ENCODE measurements at regions not wholly inside any gene's neighbourhood (a gene's known extent, or its start where the extent isn't known, plus 50 kb on each side); places are given as distances from the start of the nearest gene placed in this dataset.

GRCh38 chr3:159210336-159210735 is 408.5 kb downstream of the MFSD1 start:
- Mint-ChIP-seq H3K27me3 (no peaks in the 10 kb centered on the region), H3K4me3 (no peak overlapping the region), H3K27ac (no peak overlapping the region), H3K4me1 (no peaks in the 10 kb centered on the region), H3K36me3 (ENCODE audit: low read depth) (no peaks in the 10 kb centered on the region)
- DNase-seq (no peak), ATAC-seq (no peak)
- H3K9me3 ChIP-seq (ENCODE audit: control insufficient read depth, low read length, poor library complexity, severe bottlenecking) = no peaks in the 10 kb centered on the region

DNA sequence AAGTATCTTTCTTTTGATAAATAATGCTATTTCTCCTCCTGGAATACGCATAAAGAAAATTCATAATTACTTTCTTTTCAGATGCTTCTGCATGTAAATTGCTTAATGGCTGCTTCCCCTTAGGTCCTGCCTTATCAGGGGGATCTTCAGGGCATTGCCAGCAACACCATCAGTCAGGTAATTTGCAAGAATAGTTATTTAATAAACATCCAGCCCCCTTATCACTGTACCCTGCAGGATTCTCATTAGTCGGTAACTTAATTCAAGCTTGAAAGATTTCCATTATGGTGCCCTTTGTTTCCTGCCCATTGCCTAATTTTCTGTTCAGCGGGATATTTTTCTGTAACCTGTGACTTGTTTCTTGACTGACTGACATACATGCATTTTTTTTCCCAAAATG is 414.5 kb downstream of the MFSD1 start:
- Mint-ChIP-seq H3K36me3 (ENCODE audit: low read depth) (no peaks in the 10 kb centered on the region), H3K27me3 (peaks cover 6% of the 10 kb centered on the region), H3K27ac (no peak overlapping the region), H3K4me3 (no peak overlapping the region), H3K4me1 (no peaks in the 10 kb centered on the region)
- no peaks in the 10 kb centered on the region for H3K9me3 ChIP-seq (ENCODE audit: control insufficient read depth, low read length, poor library complexity, severe bottlenecking)
- ATAC-seq (no peak), DNase-seq (no peak)

GRCh38 chr3:159219231-159219630 is 417.4 kb downstream of the MFSD1 start:
- H3K9me3 ChIP-seq (ENCODE audit: control insufficient read depth, low read length, poor library complexity, severe bottlenecking) = no peaks in the 10 kb centered on the region
- no peaks in the 10 kb centered on the region for H3K4me1 Mint-ChIP-seq
- H3K27ac Mint-ChIP-seq = no peak overlapping the region
- no peak for DNase-seq
- H3K4me3 Mint-ChIP-seq = no peak overlapping the region
- ATAC-seq = no peak
- peaks cover 6% of the 10 kb centered on the region for H3K27me3 Mint-ChIP-seq
- H3K36me3 Mint-ChIP-seq (ENCODE audit: low read depth) = no peaks in the 10 kb centered on the region

DNA sequence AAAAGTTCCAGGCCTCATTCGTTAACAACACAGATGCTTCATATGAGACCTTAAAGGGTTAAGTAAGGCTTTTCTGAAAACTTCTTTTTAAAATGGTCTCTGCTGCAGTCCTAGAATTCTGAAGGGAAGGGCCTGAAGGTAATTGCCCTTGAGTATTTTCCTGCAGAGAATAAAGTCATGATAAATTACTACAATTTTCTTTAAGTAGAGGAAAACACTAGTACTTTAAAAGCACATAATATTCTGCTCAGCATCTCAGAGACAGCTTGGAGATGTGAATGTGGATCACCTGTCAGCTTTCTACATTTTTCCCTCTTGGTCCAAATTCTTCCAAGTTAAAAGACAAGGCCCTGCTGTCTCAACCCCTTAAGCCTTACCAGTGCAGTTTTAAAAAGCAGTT is 419.5 kb downstream of the MFSD1 start:
- H3K27ac Mint-ChIP-seq = no peak overlapping the region
- H3K9me3 ChIP-seq (ENCODE audit: control insufficient read depth, low read length, poor library complexity, severe bottlenecking) = no peaks in the 10 kb centered on the region
- ATAC-seq = no peak
- H3K36me3 Mint-ChIP-seq (ENCODE audit: low read depth) = no peaks in the 10 kb centered on the region
- H3K4me3 Mint-ChIP-seq = no peak overlapping the region
- H3K4me1 Mint-ChIP-seq = no peaks in the 10 kb centered on the region
- no peak for DNase-seq
- H3K27me3 Mint-ChIP-seq = peaks cover 6% of the 10 kb centered on the region

- DNase-seq (no peak), ATAC-seq (no peak)
- no peaks in the 10 kb centered on the region for H3K4me1 Mint-ChIP-seq
- H3K27ac Mint-ChIP-seq = no peak overlapping the region
- no peaks in the 10 kb centered on the region for H3K36me3 Mint-ChIP-seq (ENCODE audit: low read depth)
- H3K9me3 ChIP-seq (ENCODE audit: control insufficient read depth, low read length, poor library complexity, severe bottlenecking) = no peaks in the 10 kb centered on the region
- H3K27me3 Mint-ChIP-seq = no peaks in the 10 kb centered on the region
- no peak overlapping the region for H3K4me3 Mint-ChIP-seq
Observed at GRCh38 chr3:159229116-159229680, 427.3 kb downstream of the MFSD1 start.

DNA sequence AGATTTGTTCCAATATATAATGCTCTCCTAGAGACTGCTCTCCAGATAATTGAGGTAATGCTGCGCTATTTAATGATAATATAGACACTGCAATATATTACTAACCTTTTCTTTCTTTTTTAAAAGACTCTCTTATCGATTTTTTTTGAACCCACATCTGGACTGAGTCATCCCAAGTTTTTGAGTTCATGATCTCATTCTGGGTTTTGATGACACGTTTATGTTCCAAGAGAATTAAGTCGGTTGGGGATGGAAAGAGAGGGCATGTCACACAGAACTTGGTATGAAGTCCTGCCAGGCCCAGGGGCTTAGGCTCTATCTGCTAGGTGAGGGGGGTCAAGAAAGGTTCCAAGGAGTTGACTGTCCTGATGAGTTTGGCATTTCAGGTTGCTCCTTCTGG is 431.1 kb downstream of the MFSD1 start:
- no peak overlapping the region for H3K4me3 Mint-ChIP-seq
- no peak for DNase-seq
- H3K4me1 Mint-ChIP-seq = no peaks in the 10 kb centered on the region
- no peak overlapping the region for H3K27ac Mint-ChIP-seq
- no peaks in the 10 kb centered on the region for H3K36me3 Mint-ChIP-seq (ENCODE audit: low read depth)
- peaks cover 14% of the 10 kb centered on the region for H3K27me3 Mint-ChIP-seq
- H3K9me3 ChIP-seq (ENCODE audit: control insufficient read depth, low read length, poor library complexity, severe bottlenecking) = no peaks in the 10 kb centered on the region
- no peak for ATAC-seq

DNA sequence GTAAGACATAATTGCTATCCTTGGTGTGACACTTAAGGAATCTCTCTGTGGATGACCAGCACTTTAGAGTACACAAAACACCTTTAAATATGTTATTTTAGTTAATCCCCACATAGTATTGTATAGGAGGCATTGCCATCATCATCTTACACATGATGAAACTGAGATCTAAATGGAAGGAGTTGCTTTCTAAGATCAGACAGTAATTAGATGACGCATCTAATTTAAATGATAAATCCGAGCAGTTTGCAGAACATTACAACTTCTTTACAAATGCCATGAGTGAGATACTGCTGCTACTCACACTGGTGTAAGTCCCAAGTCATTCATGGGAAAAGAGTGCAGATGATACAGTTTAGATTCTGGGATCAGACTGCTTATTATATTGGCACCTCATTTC is 431.9 kb downstream of the MFSD1 start:
- Mint-ChIP-seq H3K4me3 (no peak overlapping the region), H3K27ac (no peak overlapping the region), H3K4me1 (no peaks in the 10 kb centered on the region), H3K36me3 (ENCODE audit: low read depth) (no peaks in the 10 kb centered on the region), H3K27me3 (peaks cover 14% of the 10 kb centered on the region)
- no peak for DNase-seq
- H3K9me3 ChIP-seq (ENCODE audit: control insufficient read depth, low read length, poor library complexity, severe bottlenecking) = no peaks in the 10 kb centered on the region
- ATAC-seq = no peak

- Mint-ChIP-seq H3K36me3 (ENCODE audit: low read depth) (no peaks in the 10 kb centered on the region), H3K27ac (no peak overlapping the region), H3K4me1 (no peaks in the 10 kb centered on the region), H3K27me3 (peaks cover 14% of the 10 kb centered on the region), H3K4me3 (no peak overlapping the region)
- no peaks in the 10 kb centered on the region for H3K9me3 ChIP-seq (ENCODE audit: control insufficient read depth, low read length, poor library complexity, severe bottlenecking)
- no peak for ATAC-seq
- DNase-seq = no peak
Observed at GRCh38 chr3:159234306-159234705, 432.5 kb downstream of the MFSD1 start.

- Mint-ChIP-seq H3K4me1 (no peaks in the 10 kb centered on the region), H3K4me3 (no peak overlapping the region), H3K27ac (no peak overlapping the region), H3K27me3 (peaks cover 14% of the 10 kb centered on the region), H3K36me3 (ENCODE audit: low read depth) (no peaks in the 10 kb centered on the region)
- DNase-seq (no peak), ATAC-seq (no peak)
- no peaks in the 10 kb centered on the region for H3K9me3 ChIP-seq (ENCODE audit: control insufficient read depth, low read length, poor library complexity, severe bottlenecking)
Observed at GRCh38 chr3:159236321-159236720, 434.5 kb downstream of the MFSD1 start.

DNA sequence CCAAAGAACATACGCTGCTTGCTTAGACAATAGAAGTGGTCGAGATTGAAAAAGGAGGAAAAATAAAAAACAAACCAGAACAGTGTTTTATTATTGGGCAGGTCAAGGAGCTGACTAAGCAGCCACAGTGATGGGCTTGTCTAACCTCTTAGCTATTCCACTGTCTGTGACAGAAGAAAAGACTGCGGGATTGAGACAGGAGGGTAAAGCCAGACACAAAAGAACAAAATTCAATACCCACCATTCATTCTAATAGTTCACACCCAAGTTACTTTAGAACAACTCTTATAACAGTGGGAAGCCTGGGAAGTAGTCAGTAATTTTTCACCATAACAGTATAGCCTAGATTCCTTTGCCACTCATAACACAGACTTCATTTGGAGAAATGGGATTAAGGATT is 435.4 kb downstream of the MFSD1 start:
- Mint-ChIP-seq H3K4me3 (no peak overlapping the region), H3K36me3 (ENCODE audit: low read depth) (no peaks in the 10 kb centered on the region), H3K27ac (no peak overlapping the region), H3K4me1 (no peaks in the 10 kb centered on the region), H3K27me3 (peaks cover 14% of the 10 kb centered on the region)
- H3K9me3 ChIP-seq (ENCODE audit: control insufficient read depth, low read length, poor library complexity, severe bottlenecking) = no peaks in the 10 kb centered on the region
- ATAC-seq = no peak
- DNase-seq = no peak

- ATAC-seq = no peak
- peaks cover 14% of the 10 kb centered on the region for H3K27me3 Mint-ChIP-seq
Observed at GRCh38 chr3:159238646-159239045, 436.8 kb downstream of the MFSD1 start.

DNA sequence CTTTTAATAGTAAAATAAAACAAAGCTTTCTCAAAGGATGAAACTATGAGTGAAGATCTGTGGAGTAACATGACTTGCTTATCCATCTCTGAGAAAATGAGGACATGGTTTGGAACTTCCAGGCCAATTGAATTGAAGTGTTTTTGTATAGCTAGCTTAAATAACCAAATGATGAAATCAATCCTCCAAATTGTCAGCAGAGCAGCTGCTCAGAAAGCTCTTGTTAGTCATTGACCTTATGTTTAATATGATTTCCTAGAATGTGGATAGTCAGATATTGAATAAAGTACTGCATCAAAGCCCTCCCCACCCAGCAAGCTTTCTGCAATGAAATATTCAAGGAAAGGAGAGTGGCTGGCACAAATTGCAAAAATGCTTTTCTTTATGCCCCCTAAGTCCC is 437.2 kb downstream of the MFSD1 start:
- no peaks in the 10 kb centered on the region for H3K4me1 Mint-ChIP-seq
- H3K36me3 Mint-ChIP-seq (ENCODE audit: low read depth) = no peaks in the 10 kb centered on the region
- DNase-seq = no peak
- H3K27ac Mint-ChIP-seq = no peak overlapping the region
- H3K9me3 ChIP-seq (ENCODE audit: control insufficient read depth, low read length, poor library complexity, severe bottlenecking) = peaks cover 3% of the 10 kb centered on the region
- H3K4me3 Mint-ChIP-seq = no peak overlapping the region
- H3K27me3 Mint-ChIP-seq = peaks cover 14% of the 10 kb centered on the region
- no peak for ATAC-seq

More at GRCh38 chr3:159238646-159239045, 436.8 kb downstream of the MFSD1 start:
- no peak overlapping the region for H3K27ac Mint-ChIP-seq
- H3K36me3 Mint-ChIP-seq (ENCODE audit: low read depth) = no peaks in the 10 kb centered on the region
- no peak for DNase-seq
- peaks cover 2% of the 10 kb centered on the region for H3K9me3 ChIP-seq (ENCODE audit: control insufficient read depth, low read length, poor library complexity, severe bottlenecking)
- H3K4me3 Mint-ChIP-seq = no peak overlapping the region
- no peaks in the 10 kb centered on the region for H3K4me1 Mint-ChIP-seq

- DNase-seq = no peak
- ATAC-seq = no peak
- Mint-ChIP-seq H3K4me1 (no peaks in the 10 kb centered on the region), H3K27ac (no peak overlapping the region), H3K36me3 (ENCODE audit: low read depth) (no peaks in the 10 kb centered on the region), H3K4me3 (no peak overlapping the region), H3K27me3 (no peaks in the 10 kb centered on the region)
- peaks cover 3% of the 10 kb centered on the region for H3K9me3 ChIP-seq (ENCODE audit: control insufficient read depth, low read length, poor library complexity, severe bottlenecking)
Observed at GRCh38 chr3:159244933-159245332, 443.1 kb downstream of the MFSD1 start.

- H3K9me3 ChIP-seq (ENCODE audit: control insufficient read depth, low read length, poor library complexity, severe bottlenecking) = peaks cover 3% of the 10 kb centered on the region
- no peaks in the 10 kb centered on the region for H3K4me1 Mint-ChIP-seq
- ATAC-seq (no peak), DNase-seq (no peak)
- H3K27me3 Mint-ChIP-seq = no peaks in the 10 kb centered on the region
- no peak overlapping the region for H3K4me3 Mint-ChIP-seq
- no peak overlapping the region for H3K27ac Mint-ChIP-seq
- H3K36me3 Mint-ChIP-seq (ENCODE audit: low read depth) = no peaks in the 10 kb centered on the region
Observed at GRCh38 chr3:159245871-159246270, 444.0 kb downstream of the MFSD1 start.
